HG03354 (cell line): ENCODE measurements at regions not wholly inside any gene's neighbourhood (a gene's known extent, or its start where the extent isn't known, plus 50 kb on each side); places are given as distances from the start of the nearest gene placed in this dataset.
A peak's percentile ranks its signal among the peaks of the same experiment; 100 is the strongest.

Source experiments
- ATAC-seq: cut with Tn5 transposase; IDR thresholded peaks from one replicate; pipeline ENCODE4 v1.9.1; 2021; ENCODE audit warnings: mild to moderate bottlenecking; ENCODE audit not compliant: unreplicated experiment, poor library complexity, severe bottlenecking

GRCh38 chr7:31398815-31399214, 58.3 kb upstream of the NEUROD6 start:
- no peak for ATAC-seq

- ATAC-seq: no peak
Observed at GRCh38 chr7:31407178-31407676, 66.7 kb upstream of the NEUROD6 start.

- ATAC-seq: no peak
Observed at GRCh38 chr7:31408140-31408729, 67.7 kb upstream of the NEUROD6 start.

GRCh38 chr7:31410265-31410664, 69.7 kb upstream of the NEUROD6 start:
- no peak for ATAC-seq

GRCh38 chr7:31411416-31411815, 70.9 kb upstream of the NEUROD6 start:
- no peak for ATAC-seq

GRCh38 chr7:31413766-31414165, 73.2 kb upstream of the NEUROD6 start:
- ATAC-seq: no peak

GRCh38 chr7:31416381-31416870, 75.9 kb upstream of the NEUROD6 start:
- no peak for ATAC-seq

- no peak for ATAC-seq
Observed at GRCh38 chr7:31418928-31419327, 78.4 kb upstream of the NEUROD6 start.

GRCh38 chr7:31419505-31420055, 79.1 kb upstream of the NEUROD6 start:
- no peak for ATAC-seq

- no peak for ATAC-seq
Observed at GRCh38 chr7:31420948-31421347, 80.4 kb upstream of the NEUROD6 start.

GRCh38 chr7:31421607-31422006, 81.1 kb upstream of the NEUROD6 start:
- no peak for ATAC-seq

GRCh38 chr7:31423994-31424393, 83.5 kb upstream of the NEUROD6 start:
- no peak for ATAC-seq

GRCh38 chr7:31432176-31432575, 81.7 kb upstream of the ITPRID1 start:
- no peak for ATAC-seq

- no peak for ATAC-seq
Observed at GRCh38 chr7:31432836-31433340, 81.0 kb upstream of the ITPRID1 start.

- ATAC-seq: no peak
Observed at GRCh38 chr7:31437250-31437865, 76.5 kb upstream of the ITPRID1 start.

- no peak for ATAC-seq
Observed at GRCh38 chr7:31439165-31439564, 74.7 kb upstream of the ITPRID1 start.

GRCh38 chr7:31440511-31440910, 73.4 kb upstream of the ITPRID1 start:
- ATAC-seq: no peak

GRCh38 chr7:31442626-31443025, 71.3 kb upstream of the ITPRID1 start:
- ATAC-seq: no peak

GRCh38 chr7:31443457-31443856, 70.4 kb upstream of the ITPRID1 start:
- peak; percentile 90 for ATAC-seq

- ATAC-seq: no peak
Observed at GRCh38 chr7:31444196-31444595, 69.7 kb upstream of the ITPRID1 start.
